Fibroblast of skin of left biceps (primary cell): ENCODE measurements at regions not wholly inside any gene's neighbourhood (a gene's known extent, or its start where the extent isn't known, plus 50 kb on each side); places are given as distances from the start of the nearest gene placed in this dataset.

Experiments used
- DNase-seq, 2 experiments: peaks; one replicate each; pipeline ENCODE4 v3.0.0-alpha.2; 2013; ENCODE audit warnings: low read depth in 2 of 2

DNA sequence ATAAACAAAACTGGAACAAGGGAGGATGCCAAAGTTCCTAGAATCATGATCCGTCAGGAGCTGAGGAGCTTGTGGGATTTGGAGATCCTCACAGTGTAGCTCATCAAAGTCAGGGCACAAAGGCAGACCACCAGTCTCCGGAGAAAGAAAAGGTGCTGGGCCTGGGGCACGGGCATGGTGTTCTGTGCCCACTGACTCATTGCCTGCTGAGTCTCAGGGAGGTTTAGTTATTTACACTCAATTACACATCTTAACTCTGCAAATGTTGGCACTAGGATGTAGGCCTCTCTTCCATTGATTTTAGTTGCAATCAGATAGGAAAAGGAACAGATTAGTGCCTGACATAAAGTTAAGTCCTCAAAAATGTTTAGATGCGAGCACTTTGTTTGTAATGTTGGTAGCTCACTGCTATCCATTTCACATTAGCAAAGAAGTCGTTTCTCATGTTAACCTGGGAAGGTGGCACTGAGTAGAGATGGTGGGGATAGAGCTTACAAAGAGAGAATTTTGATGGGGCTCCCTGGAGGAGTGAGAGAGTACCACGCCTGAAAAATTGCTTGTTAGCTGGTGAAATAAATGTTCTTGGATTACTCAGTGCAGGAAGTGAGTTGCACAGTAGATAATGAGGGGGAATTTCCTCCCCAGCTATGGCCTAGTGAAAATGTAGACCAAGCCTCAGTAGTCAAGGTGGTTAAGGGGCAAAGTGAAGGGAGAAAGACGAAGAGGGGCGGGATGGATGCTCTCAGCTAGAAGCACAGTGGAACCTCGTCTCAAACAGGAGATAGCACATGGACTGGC is 109.5 kb upstream of the CD180 start:
- no peak for DNase-seq

GRCh38 chr5:67305401-67305800 is 108.8 kb upstream of the CD180 start:
- no peak for DNase-seq

DNA sequence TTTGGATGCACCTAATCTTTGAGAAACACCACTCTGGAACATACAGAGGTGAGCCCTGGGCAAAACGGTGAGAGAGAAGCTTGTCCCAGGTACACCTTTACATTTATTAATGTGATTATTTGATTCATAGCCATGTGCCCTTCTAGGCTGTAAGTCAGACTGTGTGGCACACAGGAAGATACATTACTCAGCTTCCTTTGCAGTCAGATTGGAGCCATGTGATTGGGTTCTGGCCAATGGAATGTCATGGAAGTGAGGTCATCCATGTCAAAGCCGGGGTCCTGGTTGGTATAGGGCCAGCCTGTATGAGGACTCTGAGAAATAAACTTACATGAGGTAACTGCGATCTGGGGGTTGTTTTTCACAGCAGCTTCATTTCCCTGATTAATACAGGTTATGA is 106.8 kb upstream of the CD180 start:
- DNase-seq: no peak

GRCh38 chr5:67301285-67301903 is 104.8 kb upstream of the CD180 start:
- peak; percentile 89 to 90 for DNase-seq

- DNase-seq: no peak
Observed at GRCh38 chr5:67300326-67300725, 103.7 kb upstream of the CD180 start.

GRCh38 chr5:67299231-67299735 is 102.7 kb upstream of the CD180 start:
- DNase-seq: peak; percentile 88 to 91

- no peak for DNase-seq
Observed at GRCh38 chr5:67297802-67298532, 101.4 kb upstream of the CD180 start.

GRCh38 chr5:67297376-67297775 is 100.8 kb upstream of the CD180 start:
- no peak for DNase-seq

- DNase-seq: no peak
Observed at GRCh38 chr5:67294266-67294938, 97.8 kb upstream of the CD180 start.

GRCh38 chr5:67293226-67293625 is 96.6 kb upstream of the CD180 start:
- no peak for DNase-seq

DNA sequence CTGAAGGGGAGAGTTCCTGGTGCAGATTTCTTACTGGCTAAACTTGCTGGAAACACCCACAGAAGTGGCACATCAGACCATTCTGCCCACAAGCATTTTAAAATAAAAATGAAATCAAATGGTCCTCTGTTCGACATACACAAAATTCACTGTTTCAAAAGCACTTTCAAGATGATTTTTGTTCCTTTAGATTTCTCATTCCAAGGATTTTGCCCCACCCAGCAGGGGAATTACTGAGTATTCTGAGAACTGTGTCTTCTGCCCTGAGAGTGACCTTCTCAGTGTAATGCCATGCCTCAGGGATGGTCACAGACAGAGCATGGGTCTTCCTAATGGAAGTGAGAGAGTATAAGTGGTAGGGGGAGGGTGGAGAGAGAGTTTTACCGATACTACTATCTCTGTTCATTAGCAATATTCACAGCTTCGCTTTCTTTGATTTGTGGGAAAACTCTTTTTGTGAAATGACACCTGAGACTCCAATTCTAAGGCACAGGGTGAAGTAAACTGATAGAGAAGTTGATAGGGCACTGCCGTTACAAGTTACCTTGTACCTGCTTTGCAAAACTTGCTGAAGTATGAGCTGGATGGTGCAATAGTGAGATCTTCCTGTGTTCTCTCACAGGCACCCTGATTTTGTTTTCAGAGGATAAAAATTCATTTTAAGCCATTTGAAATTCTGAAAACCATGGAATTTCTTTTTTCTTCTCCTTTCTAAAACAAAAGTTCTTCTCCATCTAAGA is 95.8 kb upstream of the CD180 start:
- no peak for DNase-seq

DNA sequence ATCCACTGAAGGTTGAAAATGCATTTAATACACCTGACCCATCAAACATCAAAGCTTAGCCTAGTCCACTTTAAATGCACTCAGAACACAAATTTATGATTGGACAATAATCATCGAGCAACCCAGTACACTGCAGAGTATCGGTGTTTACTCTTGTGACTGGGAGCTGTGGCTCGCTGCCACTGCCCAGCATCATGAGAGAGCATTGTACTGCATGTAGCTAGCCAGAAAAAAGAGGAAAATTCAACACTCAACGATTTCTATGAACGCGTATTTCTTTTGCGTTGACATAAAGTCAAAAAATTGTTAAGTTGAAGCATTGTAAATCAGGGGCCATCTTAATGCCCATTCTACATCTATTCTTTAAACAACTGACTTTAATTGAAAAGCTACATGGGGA is 95.1 kb upstream of the CD180 start:
- no peak for DNase-seq

DNA sequence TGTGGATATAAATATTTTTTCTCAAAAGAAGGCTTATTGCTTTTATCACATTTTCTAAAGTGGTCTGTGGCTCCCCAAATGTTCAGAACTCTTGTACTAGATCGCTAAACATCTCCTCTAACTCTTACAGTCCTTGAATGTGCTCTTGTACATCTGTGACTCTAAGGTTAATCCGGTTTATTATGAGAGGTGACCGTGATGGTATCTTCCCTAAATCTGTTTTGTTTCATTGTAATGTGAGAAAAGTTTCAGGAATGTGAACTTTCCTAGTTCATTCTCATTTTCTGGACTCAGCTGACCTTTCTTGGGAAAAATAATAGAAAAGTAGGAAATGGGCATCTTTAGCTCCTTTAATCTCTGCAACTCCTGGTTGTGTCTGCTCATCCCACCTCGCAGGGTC is 94.5 kb upstream of the CD180 start:
- DNase-seq: no peak

GRCh38 chr5:67290655-67291054 is 94.1 kb upstream of the CD180 start:
- DNase-seq: no peak

DNA sequence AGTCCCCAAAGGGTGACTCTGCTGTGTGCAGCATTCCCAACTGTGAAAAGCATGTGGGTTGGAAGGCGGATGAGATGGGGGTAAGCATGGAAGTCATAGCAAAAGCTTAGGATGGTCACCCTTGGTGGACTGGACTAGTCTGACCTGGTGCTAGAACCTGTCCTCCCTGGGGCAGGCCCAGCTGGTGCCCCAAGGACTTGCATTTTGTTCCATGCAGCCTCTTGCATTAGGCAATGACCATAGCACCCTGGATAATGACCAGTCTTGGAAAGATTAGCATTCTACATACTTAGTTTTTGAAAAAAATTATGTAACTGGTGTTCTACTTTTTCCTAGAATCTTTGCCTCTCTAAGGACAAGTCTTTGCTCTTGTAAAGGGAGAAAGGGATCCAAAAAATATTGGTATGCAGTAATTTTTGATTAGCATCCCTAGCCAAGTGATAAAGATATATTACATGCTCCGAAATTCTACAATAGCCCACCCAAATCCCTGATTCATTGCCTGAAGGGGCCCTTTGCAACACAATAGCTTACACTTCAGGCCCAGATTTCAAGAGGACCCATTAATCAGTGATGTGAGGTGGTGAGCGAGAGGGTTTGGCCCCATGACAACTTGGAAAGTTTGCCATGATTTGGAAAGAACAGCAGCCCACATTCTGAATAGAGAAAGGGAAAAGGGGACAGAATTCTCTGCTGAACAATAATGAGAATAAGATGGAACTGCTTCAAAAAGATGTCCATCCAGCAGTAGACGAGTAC is 93.3 kb upstream of the CD180 start:
- DNase-seq: no peak

DNA sequence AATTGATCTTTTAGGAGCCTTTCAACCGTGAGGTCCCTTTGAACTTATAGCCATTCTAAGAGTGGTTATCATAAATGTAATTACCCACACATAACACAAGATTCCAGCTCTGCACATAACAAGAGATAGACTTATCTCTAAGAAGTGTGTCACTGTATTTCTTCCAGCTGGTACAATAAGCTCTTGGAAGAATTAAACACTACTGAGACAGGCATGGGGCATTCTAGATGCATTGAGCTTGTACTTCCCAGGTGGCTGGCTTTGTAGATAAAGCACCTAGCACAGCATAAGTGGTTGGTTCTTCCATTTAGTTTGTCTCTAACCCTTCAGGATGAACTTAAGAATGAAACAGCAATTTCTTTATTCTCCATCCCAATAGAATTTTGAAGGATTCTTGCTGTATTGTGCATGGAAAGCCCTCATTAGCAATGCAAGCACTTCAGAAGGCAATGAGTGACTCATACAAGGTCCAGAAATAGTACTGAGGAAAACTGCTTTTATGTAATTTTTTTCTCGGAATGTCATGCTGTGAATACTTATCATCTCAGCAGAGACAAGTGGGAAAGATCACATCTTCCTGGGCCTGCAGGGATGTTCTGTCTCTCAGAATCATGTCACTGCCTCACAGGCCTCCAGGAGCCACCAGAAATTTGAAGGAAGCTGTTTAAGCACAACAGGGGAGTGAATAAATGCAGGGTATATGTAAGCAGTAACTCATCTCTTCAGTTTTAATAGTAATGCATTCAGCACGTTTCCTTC is 91.1 kb upstream of the CD180 start:
- DNase-seq: peak; percentile 48 to 50

GRCh38 chr5:67286006-67286405 is 89.4 kb upstream of the CD180 start:
- no peak for DNase-seq

- DNase-seq: no peak
Observed at GRCh38 chr5:67283988-67284487, 87.4 kb upstream of the CD180 start.

- no peak for DNase-seq
Observed at GRCh38 chr5:67283275-67283987, 86.8 kb upstream of the CD180 start.
